H1 (cell line): ENCODE measurements at regions not wholly inside any gene's neighbourhood (a gene's known extent, or its start where the extent isn't known, plus 50 kb on each side); places are given as distances from the start of the nearest gene placed in this dataset.

Source experiments
- ATF3 ChIP-seq: IDR thresholded peaks from 2 replicates; pipeline ENCODE4 v1.6.1; 2011; ENCODE audit warnings: low read depth, mild to moderate bottlenecking, low read length; ENCODE audit not compliant: insufficient read depth
- CTCF ChIP-seq, 3 experiments: IDR thresholded peaks; 1 replicate in 2 of 3; 2 replicates in 1 of 3; pipeline versions ENCODE4 v1.5.1 to v1.6.1; 2011; ENCODE audit warnings: low read length in 3 of 3, mild to moderate bottlenecking in 3 of 3, inconsistent platforms in 2 of 3, low read depth in 1 of 3, moderate library complexity in 1 of 3; ENCODE audit not compliant: insufficient read depth in 1 of 3; ENCODE audit errors: control extremely low read depth in 1 of 3
- EP300 ChIP-seq, 2 experiments: IDR thresholded peaks; 1 replicate in 1 of 2; 2 replicates in 1 of 2; pipeline ENCODE4 v1.6.1; 2011 to 2012; ENCODE audit warnings: low read depth in 2 of 2, low read length in 2 of 2, mild to moderate bottlenecking in 2 of 2, borderline replicate concordance in 1 of 2, inconsistent platforms in 1 of 2, moderate library complexity in 1 of 2
- HDAC6 ChIP-seq: IDR thresholded peaks from one replicate; pipeline ENCODE4 v1.7.1; 2012; ENCODE audit warnings: low read depth, mild to moderate bottlenecking, inconsistent platforms, low read length, moderate library complexity
- MAFK ChIP-seq: IDR thresholded peaks from 2 replicates; pipeline ENCODE4 v1.6.1; 2012; ENCODE audit warnings: low read depth, mild to moderate bottlenecking, improper control_type of control experiment, low read length
- NRF1 ChIP-seq: IDR thresholded peaks from 2 replicates; pipeline ENCODE4 v1.6.1; 2011; ENCODE audit warnings: mild to moderate bottlenecking, low read depth, low read length, improper control_type of control experiment
- POLR2A ChIP-seq, 2 experiments: IDR thresholded peaks; 1 replicate in 1 of 2; 2 replicates in 1 of 2; pipeline ENCODE4 v1.6.1; 2011; ENCODE audit warnings: low read depth in 2 of 2, low read length in 2 of 2, mild to moderate bottlenecking in 2 of 2; ENCODE audit errors: control extremely low read depth in 1 of 2
- POLR2AphosphoS5 ChIP-seq: IDR thresholded peaks from 2 replicates; pipeline ENCODE4 v1.6.1; 2011; ENCODE audit warnings: low read depth, low read length
- SIN3A ChIP-seq, 2 experiments: IDR thresholded peaks in 1 of 2; conservative IDR thresholded peaks in 1 of 2; 2 replicates each; pipeline ENCODE4 v1.6.1; 2011 to 2012; ENCODE audit warnings: low read length in 2 of 2, improper control_type of control experiment in 1 of 2, low read depth in 1 of 2, mild to moderate bottlenecking in 1 of 2
- TEAD4 ChIP-seq: IDR thresholded peaks from 2 replicates; pipeline ENCODE4 v1.6.1; 2012; ENCODE audit warnings: low read depth, low read length, inconsistent platforms, mixed read lengths
- YY1 ChIP-seq: IDR thresholded peaks from 2 replicates; pipeline ENCODE4 v1.6.1; 2011; ENCODE audit warnings: low read depth, mild to moderate bottlenecking, low read length

- no peak for TF ChIP-seq CTCF (IDR thresholded peaks at IDR 0.05; ENCODE audit: control extremely low read depth in 1 of 3, insufficient read depth in 1 of 3, low read depth in 1 of 3, low read length in 3 of 3)
- no peak for TF ChIP-seq ATF3
- no peak for TF ChIP-seq YY1
- no peak for TF ChIP-seq NRF1
- no peak for TF ChIP-seq POLR2AphosphoS5
- TF ChIP-seq POLR2A (IDR thresholded peaks at IDR 0.05; ENCODE audit: control extremely low read depth in 1 of 2, low read depth in 2 of 2, low read length in 2 of 2), result no peak
- TF ChIP-seq MAFK, result no peak
- TF ChIP-seq EP300 (IDR thresholded peaks at IDR 0.05; ENCODE audit: borderline replicate concordance in 1 of 2, low read depth in 2 of 2, low read length in 2 of 2), result no peak
- TF ChIP-seq SIN3A (conservative IDR thresholded peaks at IDR 0.05 in 1 of 2, IDR thresholded peaks at IDR 0.05 in 1 of 2; ENCODE audit: low read depth in 1 of 2, low read length in 2 of 2), result no peak
- TF ChIP-seq HDAC6, result no peak
- TF ChIP-seq TEAD4, result peak; percentile 8; the same call in 1 of the 2 replicates
These were observed 102.1 kb upstream of the TENM3 start for GRCh38 chr4:182141061-182141460.
